Stimulated activated effector memory CD8-positive, alpha-beta T cell treated with anti-CD3 and anti-CD28 coated beads, Interleukin-12 subunit alpha, Interleukin-12 subunit beta, amount 100 ng/mL, for 72 hours (primary cell): ENCODE measurements at regions not wholly inside any gene's neighbourhood (a gene's known extent, or its start where the extent isn't known, plus 50 kb on each side); places are given as distances from the start of the nearest gene placed in this dataset.
"Not testable (repeated sequence)": the region's sequence is repeated elsewhere in the genome, so short reads cannot be mapped to it uniquely, and the experiment has no call there.

Experiments used
- ATAC-seq: fragments of 150-1000 bp; cut with Tn5 transposase; 2 replicates; pipeline ENCODE4 v1.10.0; 2021
- DNase-seq, 2 donors: peaks; one replicate each; pipeline ENCODE4 v3.0.0; 2021 to 2022; ENCODE audit warnings: low spot score in 2 of 2
- H3K27ac Mint-ChIP-seq: one replicate; pipeline ENCODE4 v1.8.0; 2022; ENCODE audit warnings: mild to moderate bottlenecking, mixed read lengths
- H3K36me3 Mint-ChIP-seq: one replicate; pipeline ENCODE4 v1.8.0; 2022; ENCODE audit warnings: mild to moderate bottlenecking, mixed read lengths
- H3K4me1 Mint-ChIP-seq: one replicate; pipeline ENCODE4 v1.8.0; 2022; ENCODE audit warnings: mixed read lengths
- H3K4me3 Mint-ChIP-seq: one replicate; pipeline ENCODE4 v1.8.0; 2022; ENCODE audit warnings: mild to moderate bottlenecking, mixed read lengths
- H3K9me3 Mint-ChIP-seq: one replicate; pipeline ENCODE4 v1.8.0; 2022; ENCODE audit warnings: mixed read lengths

- H3K4me1 Mint-ChIP-seq, DNase-seq: not testable (repeated sequence)
Measured at GRCh38 chr5:21559109-21559508, 1294.0 kb downstream of the CDH12 start.

GRCh38 chr5:21552263-21552662, 1300.9 kb downstream of the CDH12 start:
- not testable (repeated sequence) for H3K9me3 Mint-ChIP-seq, H3K4me1 Mint-ChIP-seq, ATAC-seq, H3K4me3 Mint-ChIP-seq, H3K27ac Mint-ChIP-seq, DNase-seq, H3K36me3 Mint-ChIP-seq

More at GRCh38 chr5:21559109-21559508, 1294.0 kb downstream of the CDH12 start:
- H3K9me3 Mint-ChIP-seq, H3K4me3 Mint-ChIP-seq, H3K36me3 Mint-ChIP-seq, ATAC-seq, H3K27ac Mint-ChIP-seq: not testable (repeated sequence)

- DNase-seq, H3K36me3 Mint-ChIP-seq, ATAC-seq, H3K4me1 Mint-ChIP-seq, H3K9me3 Mint-ChIP-seq, H3K4me3 Mint-ChIP-seq, H3K27ac Mint-ChIP-seq: not testable (repeated sequence)
Measured at GRCh38 chr5:21550916-21551315, 1302.2 kb downstream of the CDH12 start.

- H3K4me3 Mint-ChIP-seq, H3K4me1 Mint-ChIP-seq, ATAC-seq, H3K9me3 Mint-ChIP-seq, DNase-seq, H3K27ac Mint-ChIP-seq, H3K36me3 Mint-ChIP-seq: not testable (repeated sequence)
Measured at GRCh38 chr5:21547656-21548055, 1305.5 kb downstream of the CDH12 start.

- not testable (repeated sequence) for ATAC-seq, H3K4me1 Mint-ChIP-seq, H3K9me3 Mint-ChIP-seq
Measured at GRCh38 chr5:21535114-21535513, 1318.0 kb downstream of the CDH12 start.

GRCh38 chr5:21521157-21521556, 1332.0 kb downstream of the CDH12 start:
- H3K27ac Mint-ChIP-seq = not testable (repeated sequence)

More at GRCh38 chr5:21535114-21535513, 1318.0 kb downstream of the CDH12 start:
- DNase-seq, H3K4me3 Mint-ChIP-seq, H3K27ac Mint-ChIP-seq, H3K36me3 Mint-ChIP-seq: not testable (repeated sequence)

GRCh38 chr5:21496926-21497325, 1356.2 kb downstream of the CDH12 start:
- H3K9me3 Mint-ChIP-seq, ATAC-seq, H3K4me1 Mint-ChIP-seq, DNase-seq, H3K27ac Mint-ChIP-seq, H3K4me3 Mint-ChIP-seq: not testable (repeated sequence)
- peaks cover 15% of the 10 kb centered on the region for H3K36me3 Mint-ChIP-seq

More at GRCh38 chr5:21521157-21521556, 1332.0 kb downstream of the CDH12 start:
- not testable (repeated sequence) for H3K4me3 Mint-ChIP-seq, H3K4me1 Mint-ChIP-seq, DNase-seq, H3K36me3 Mint-ChIP-seq, H3K9me3 Mint-ChIP-seq, ATAC-seq

- peaks cover 13% of the 10 kb centered on the region for H3K36me3 Mint-ChIP-seq
- H3K27ac Mint-ChIP-seq, H3K9me3 Mint-ChIP-seq, H3K4me1 Mint-ChIP-seq, H3K4me3 Mint-ChIP-seq, DNase-seq, ATAC-seq: not testable (repeated sequence)
Measured at GRCh38 chr5:21496056-21496455, 1357.1 kb downstream of the CDH12 start.

GRCh38 chr5:21495235-21495634, 1357.9 kb downstream of the CDH12 start:
- DNase-seq, ATAC-seq, H3K27ac Mint-ChIP-seq, H3K9me3 Mint-ChIP-seq, H3K4me1 Mint-ChIP-seq, H3K4me3 Mint-ChIP-seq: not testable (repeated sequence)
- H3K36me3 Mint-ChIP-seq = peaks cover 13% of the 10 kb centered on the region

GRCh38 chr5:21494033-21494432, 1359.1 kb downstream of the CDH12 start:
- H3K27ac Mint-ChIP-seq, DNase-seq, H3K4me3 Mint-ChIP-seq, ATAC-seq, H3K9me3 Mint-ChIP-seq, H3K4me1 Mint-ChIP-seq: not testable (repeated sequence)
- peaks cover 13% of the 10 kb centered on the region for H3K36me3 Mint-ChIP-seq

GRCh38 chr5:21491182-21491581, 1362.0 kb downstream of the CDH12 start:
- ATAC-seq, H3K4me1 Mint-ChIP-seq, H3K27ac Mint-ChIP-seq, H3K36me3 Mint-ChIP-seq, H3K4me3 Mint-ChIP-seq, DNase-seq, H3K9me3 Mint-ChIP-seq: not testable (repeated sequence)

- not testable (repeated sequence) for ATAC-seq, H3K36me3 Mint-ChIP-seq, H3K9me3 Mint-ChIP-seq, H3K4me3 Mint-ChIP-seq, H3K4me1 Mint-ChIP-seq, H3K27ac Mint-ChIP-seq, DNase-seq
Measured at GRCh38 chr5:21488828-21489227, 1364.3 kb downstream of the CDH12 start.

- not testable (repeated sequence) for H3K36me3 Mint-ChIP-seq, ATAC-seq, H3K27ac Mint-ChIP-seq, H3K9me3 Mint-ChIP-seq, DNase-seq, H3K4me3 Mint-ChIP-seq, H3K4me1 Mint-ChIP-seq
Measured at GRCh38 chr5:21485458-21486000, 1367.6 kb downstream of the CDH12 start.

GRCh38 chr5:21484498-21484889, 1368.7 kb downstream of the CDH12 start:
- H3K27ac Mint-ChIP-seq, ATAC-seq: not testable (repeated sequence)

GRCh38 chr5:21483790-21484497, 1369.2 kb downstream of the CDH12 start:
- ATAC-seq, H3K27ac Mint-ChIP-seq, H3K4me1 Mint-ChIP-seq, H3K36me3 Mint-ChIP-seq, DNase-seq, H3K4me3 Mint-ChIP-seq, H3K9me3 Mint-ChIP-seq: not testable (repeated sequence)

More at GRCh38 chr5:21484498-21484889, 1368.7 kb downstream of the CDH12 start:
- not testable (repeated sequence) for H3K36me3 Mint-ChIP-seq, DNase-seq, H3K9me3 Mint-ChIP-seq, H3K4me3 Mint-ChIP-seq, H3K4me1 Mint-ChIP-seq

GRCh38 chr5:21482983-21483650, 1370.0 kb downstream of the CDH12 start:
- ATAC-seq, H3K4me3 Mint-ChIP-seq, H3K27ac Mint-ChIP-seq, DNase-seq, H3K4me1 Mint-ChIP-seq, H3K9me3 Mint-ChIP-seq: not testable (repeated sequence)
- H3K36me3 Mint-ChIP-seq = peaks cover 12% of the 10 kb centered on the region
